Brain microvascular endothelial cell (primary cell): ENCODE measurements at regions not wholly inside any gene's neighbourhood (a gene's known extent, or its start where the extent isn't known, plus 50 kb on each side); places are given as distances from the start of the nearest gene placed in this dataset.

Experiments used
- DNase-seq: peaks from one replicate; pipeline ENCODE4 v3.0.0-alpha.2; 2020
- H3K27ac ChIP-seq: fragments of 250-450 bp; sonication (Bioruptor Pico); 2 replicates; pipeline ENCODE4 v1.5.1; 2020; ENCODE audit warnings: mild to moderate bottlenecking, moderate library complexity
- H3K27me3 ChIP-seq: fragments of 250-450 bp; sonication (Bioruptor Pico); replicated peaks from 2 replicates; pipeline ENCODE4 v1.5.1; 2020; ENCODE audit warnings: mild to moderate bottlenecking
- H3K36me3 ChIP-seq: fragments of 250-450 bp; sonication (Bioruptor Pico); replicated peaks from 2 replicates; pipeline ENCODE4 v1.5.1; 2020; ENCODE audit warnings: mild to moderate bottlenecking
- H3K4me3 ChIP-seq: 2 replicates; pipeline ENCODE4 v1.5.1; 2011; ENCODE audit warnings: low read depth, mild to moderate bottlenecking, control low read depth, low read length, moderate library complexity
- in situ Hi-C: cut with HindIII; loops from 2 replicates; pipeline ENCODE4 v1.10.0; 2017; ENCODE audit warnings: low sequenced_read_pairs, low pct_ligation_motif_present
- TF ChIP-seq, protein P1 (sequence below): IDR thresholded peaks from 2 replicates; pipeline ENCODE4 v1.5.1; 2011; ENCODE audit warnings: low read depth, mild to moderate bottlenecking, moderate library complexity, low read length, control low read depth, inconsistent platforms; ENCODE audit errors: missing control alignments

DNA sequence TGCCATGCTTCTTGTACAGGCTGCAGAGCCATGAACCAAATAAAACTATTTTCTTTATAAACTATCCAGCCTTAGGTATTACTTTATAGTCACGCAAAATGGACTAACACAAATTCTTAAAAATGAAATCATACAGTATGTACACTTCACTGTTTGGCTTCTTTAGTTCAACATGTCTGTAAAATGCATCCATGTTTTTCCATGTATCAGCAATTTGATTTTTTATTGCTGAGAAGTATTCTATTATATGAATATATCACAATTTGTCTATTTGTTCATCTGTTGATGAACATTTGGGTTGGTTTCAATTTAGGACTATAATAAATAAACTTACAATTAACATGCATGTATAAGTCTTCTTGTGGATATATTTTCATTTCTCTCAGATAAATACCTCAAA lies 182.1 kb downstream of the SCG2 start:
- Histone ChIP-seq H3K4me3 (no peak overlapping the region), H3K27ac (no peak overlapping the region), H3K36me3 (no peaks in the 10 kb centered on the region), H3K27me3 (no peaks in the 10 kb centered on the region)
- no peak for DNase-seq
- TF ChIP-seq, protein P1, sequence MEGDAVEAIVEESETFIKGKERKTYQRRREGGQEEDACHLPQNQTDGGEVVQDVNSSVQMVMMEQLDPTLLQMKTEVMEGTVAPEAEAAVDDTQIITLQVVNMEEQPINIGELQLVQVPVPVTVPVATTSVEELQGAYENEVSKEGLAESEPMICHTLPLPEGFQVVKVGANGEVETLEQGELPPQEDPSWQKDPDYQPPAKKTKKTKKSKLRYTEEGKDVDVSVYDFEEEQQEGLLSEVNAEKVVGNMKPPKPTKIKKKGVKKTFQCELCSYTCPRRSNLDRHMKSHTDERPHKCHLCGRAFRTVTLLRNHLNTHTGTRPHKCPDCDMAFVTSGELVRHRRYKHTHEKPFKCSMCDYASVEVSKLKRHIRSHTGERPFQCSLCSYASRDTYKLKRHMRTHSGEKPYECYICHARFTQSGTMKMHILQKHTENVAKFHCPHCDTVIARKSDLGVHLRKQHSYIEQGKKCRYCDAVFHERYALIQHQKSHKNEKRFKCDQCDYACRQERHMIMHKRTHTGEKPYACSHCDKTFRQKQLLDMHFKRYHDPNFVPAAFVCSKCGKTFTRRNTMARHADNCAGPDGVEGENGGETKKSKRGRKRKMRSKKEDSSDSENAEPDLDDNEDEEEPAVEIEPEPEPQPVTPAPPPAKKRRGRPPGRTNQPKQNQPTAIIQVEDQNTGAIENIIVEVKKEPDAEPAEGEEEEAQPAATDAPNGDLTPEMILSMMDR, result no peak
- in situ Hi-C loops, result no loop called here

- no peaks in the 10 kb centered on the region for H3K36me3 ChIP-seq
- H3K4me3 ChIP-seq, result no peak overlapping the region
- no peaks in the 10 kb centered on the region for H3K27me3 ChIP-seq
- H3K27ac ChIP-seq, result no peak overlapping the region
- in situ Hi-C loops, result no loop called here
- no peak for DNase-seq
- TF ChIP-seq, protein P1, result no peak
These were observed 170.7 kb downstream of the SCG2 start for GRCh38 chr2:223431479-223431878.

DNA sequence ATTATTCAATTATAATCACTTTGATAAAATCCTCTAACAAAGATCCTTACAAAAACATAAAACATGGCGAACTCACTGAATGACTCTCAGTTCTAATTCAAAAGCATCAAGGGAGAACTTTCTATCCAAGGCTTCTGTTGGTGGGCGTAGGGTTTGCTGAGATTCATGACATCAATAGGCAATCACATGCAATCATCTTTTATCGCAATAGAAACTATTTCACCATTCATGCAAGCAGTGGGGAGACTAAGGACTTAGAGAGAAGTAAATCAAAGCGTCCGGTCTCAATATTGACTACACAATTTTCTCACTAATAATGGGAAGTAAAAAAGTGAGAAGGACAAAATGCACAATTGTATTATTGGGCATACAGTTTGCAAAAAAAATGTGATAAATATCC lies 168.7 kb downstream of the SCG2 start:
- in situ Hi-C loops, result no loop called here
- H3K27me3 ChIP-seq, result no peaks in the 10 kb centered on the region
- TF ChIP-seq, protein P1, result no peak
- no peak overlapping the region for H3K27ac ChIP-seq
- H3K36me3 ChIP-seq, result no peaks in the 10 kb centered on the region
- DNase-seq, result no peak
- no peak overlapping the region for H3K4me3 ChIP-seq

- TF ChIP-seq, protein P1, result no peak
- in situ Hi-C loops, result no loop called here
- Histone ChIP-seq H3K27ac (no peak overlapping the region), H3K27me3 (no peaks in the 10 kb centered on the region), H3K4me3 (no peak overlapping the region), H3K36me3 (no peaks in the 10 kb centered on the region)
- DNase-seq, result no peak
These were observed 164.4 kb downstream of the SCG2 start for GRCh38 chr2:223437788-223438187.

DNA sequence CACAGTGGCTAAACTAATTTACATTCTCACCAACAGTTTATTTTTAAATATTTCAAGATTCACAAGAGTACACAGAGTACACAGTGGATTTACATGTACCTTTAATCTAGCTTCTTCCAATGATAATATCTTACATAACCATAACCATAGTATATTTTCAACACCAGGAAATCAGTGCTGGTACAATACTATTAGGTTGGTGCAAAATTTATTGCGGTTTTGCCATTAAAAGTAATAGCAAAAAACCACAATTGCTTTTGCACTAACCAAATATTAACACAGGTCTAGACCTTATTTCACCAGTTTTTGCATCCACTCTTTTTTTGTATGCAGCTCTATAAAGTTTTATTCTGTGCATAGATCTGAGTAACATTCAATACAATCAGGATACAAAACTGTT lies 163.0 kb downstream of the SCG2 start:
- in situ Hi-C loops, result no loop called here
- TF ChIP-seq, protein P1, result no peak
- H3K36me3 ChIP-seq, result no peaks in the 10 kb centered on the region
- no peaks in the 10 kb centered on the region for H3K27me3 ChIP-seq
- H3K4me3 ChIP-seq, result no peak overlapping the region
- DNase-seq, result no peak
- H3K27ac ChIP-seq, result no peak overlapping the region

- no peak overlapping the region for H3K4me3 ChIP-seq
- no peak overlapping the region for H3K27ac ChIP-seq
- TF ChIP-seq, protein P1, result no peak
- H3K27me3 ChIP-seq, result no peaks in the 10 kb centered on the region
- DNase-seq, result no peak
- no peaks in the 10 kb centered on the region for H3K36me3 ChIP-seq
- in situ Hi-C loops, result no loop called here
These were observed 162.4 kb downstream of the SCG2 start for GRCh38 chr2:223439786-223440185.
